ENCODE measurements at regions not wholly inside any gene's neighbourhood (a gene's known extent, or its start where the extent isn't known, plus 50 kb on each side); places are given as distances from the start of the nearest gene placed in this dataset.
"Not testable (repeated sequence)": the region's sequence is repeated elsewhere in the genome, so short reads cannot be mapped to it uniquely, and the experiment has no call there.

- Histone ChIP-seq H3K4me1 (ENCODE audit: control insufficient read depth, insufficient read depth, low read length) (no peaks in the 10 kb centered on the region), H3K27me3 (ENCODE audit: control insufficient read depth, insufficient read depth, low read length) (no peaks in the 10 kb centered on the region), H3K4me3 (ENCODE audit: low read depth, low read length) (no peak overlapping the region), H3K9me3 (ENCODE audit: control insufficient read depth, insufficient read depth, low read length) (no peaks in the 10 kb centered on the region), H3K9ac (ENCODE audit: low read depth, low read length) (no peak overlapping the region), H3K36me3 (ENCODE audit: control insufficient read depth, insufficient read depth, low read length) (no peaks in the 10 kb centered on the region)
Observed at GRCh38 chr5:100668511-100668910, 133.3 kb downstream of the FAM174A start.

GRCh38 chr5:100676817-100677631, 141.8 kb downstream of the FAM174A start:
- H3K9ac ChIP-seq (ENCODE audit: low read depth, low read length) = no peak overlapping the region
- H3K27me3 ChIP-seq (ENCODE audit: control insufficient read depth, insufficient read depth, low read length) = no peaks in the 10 kb centered on the region
- H3K4me3 ChIP-seq (ENCODE audit: low read depth, low read length) = no peak overlapping the region
- no peaks in the 10 kb centered on the region for H3K9me3 ChIP-seq (ENCODE audit: control insufficient read depth, insufficient read depth, low read length)
- no peaks in the 10 kb centered on the region for H3K36me3 ChIP-seq (ENCODE audit: control insufficient read depth, insufficient read depth, low read length)
- H3K4me1 ChIP-seq (ENCODE audit: control insufficient read depth, insufficient read depth, low read length) = no peaks in the 10 kb centered on the region

- no peak overlapping the region for H3K9ac ChIP-seq (ENCODE audit: low read depth, low read length)
- H3K36me3 ChIP-seq (ENCODE audit: control insufficient read depth, insufficient read depth, low read length) = no peaks in the 10 kb centered on the region
- H3K27me3 ChIP-seq (ENCODE audit: control insufficient read depth, insufficient read depth, low read length) = no peaks in the 10 kb centered on the region
- no peaks in the 10 kb centered on the region for H3K4me1 ChIP-seq (ENCODE audit: control insufficient read depth, insufficient read depth, low read length)
- no peaks in the 10 kb centered on the region for H3K9me3 ChIP-seq (ENCODE audit: control insufficient read depth, insufficient read depth, low read length)
- H3K4me3 ChIP-seq (ENCODE audit: low read depth, low read length) = no peak overlapping the region
Observed at GRCh38 chr5:100682625-100683024, 147.5 kb downstream of the FAM174A start.

GRCh38 chr5:100683881-100684280, 148.7 kb downstream of the FAM174A start:
- no peaks in the 10 kb centered on the region for H3K27me3 ChIP-seq (ENCODE audit: control insufficient read depth, insufficient read depth, low read length)
- no peak overlapping the region for H3K9ac ChIP-seq (ENCODE audit: low read depth, low read length)
- no peaks in the 10 kb centered on the region for H3K9me3 ChIP-seq (ENCODE audit: control insufficient read depth, insufficient read depth, low read length)
- no peaks in the 10 kb centered on the region for H3K36me3 ChIP-seq (ENCODE audit: control insufficient read depth, insufficient read depth, low read length)
- H3K4me3 ChIP-seq (ENCODE audit: low read depth, low read length) = no peak overlapping the region
- H3K4me1 ChIP-seq (ENCODE audit: control insufficient read depth, insufficient read depth, low read length) = no peaks in the 10 kb centered on the region

- not testable (repeated sequence) for H3K4me3 ChIP-seq (ENCODE audit: low read depth, low read length); H3K9ac ChIP-seq (ENCODE audit: low read depth, low read length); H3K36me3 ChIP-seq (ENCODE audit: control insufficient read depth, insufficient read depth, low read length); H3K4me1 ChIP-seq (ENCODE audit: control insufficient read depth, insufficient read depth, low read length); H3K27me3 ChIP-seq (ENCODE audit: control insufficient read depth, insufficient read depth, low read length); H3K9me3 ChIP-seq (ENCODE audit: control insufficient read depth, insufficient read depth, low read length)
Observed at GRCh38 chr5:100685122-100685521, 149.9 kb downstream of the FAM174A start.

- H3K4me1 ChIP-seq (ENCODE audit: control insufficient read depth, insufficient read depth, low read length); H3K9me3 ChIP-seq (ENCODE audit: control insufficient read depth, insufficient read depth, low read length); H3K4me3 ChIP-seq (ENCODE audit: low read depth, low read length); H3K27me3 ChIP-seq (ENCODE audit: control insufficient read depth, insufficient read depth, low read length); H3K36me3 ChIP-seq (ENCODE audit: control insufficient read depth, insufficient read depth, low read length); H3K9ac ChIP-seq (ENCODE audit: low read depth, low read length): not testable (repeated sequence)
Observed at GRCh38 chr5:100688834-100689233, 153.7 kb downstream of the FAM174A start.

- H3K9me3 ChIP-seq (ENCODE audit: control insufficient read depth, insufficient read depth, low read length) = no peaks in the 10 kb centered on the region
- no peak overlapping the region for H3K4me3 ChIP-seq (ENCODE audit: low read depth, low read length)
- H3K9ac ChIP-seq (ENCODE audit: low read depth, low read length) = no peak overlapping the region
- H3K36me3 ChIP-seq (ENCODE audit: control insufficient read depth, insufficient read depth, low read length) = no peaks in the 10 kb centered on the region
- H3K27me3 ChIP-seq (ENCODE audit: control insufficient read depth, insufficient read depth, low read length) = no peaks in the 10 kb centered on the region
- H3K4me1 ChIP-seq (ENCODE audit: control insufficient read depth, insufficient read depth, low read length) = no peaks in the 10 kb centered on the region
Observed at GRCh38 chr5:100690036-100690560, 154.9 kb downstream of the FAM174A start.

- Histone ChIP-seq H3K9me3 (ENCODE audit: control insufficient read depth, insufficient read depth, low read length) (no peaks in the 10 kb centered on the region), H3K4me1 (ENCODE audit: control insufficient read depth, insufficient read depth, low read length) (no peaks in the 10 kb centered on the region), H3K4me3 (ENCODE audit: low read depth, low read length) (no peak overlapping the region), H3K36me3 (ENCODE audit: control insufficient read depth, insufficient read depth, low read length) (no peaks in the 10 kb centered on the region), H3K27me3 (ENCODE audit: control insufficient read depth, insufficient read depth, low read length) (no peaks in the 10 kb centered on the region), H3K9ac (ENCODE audit: low read depth, low read length) (no peak overlapping the region)
Observed at GRCh38 chr5:100691085-100691484, 155.9 kb downstream of the FAM174A start.

GRCh38 chr5:100691548-100691947, 156.4 kb downstream of the FAM174A start:
- no peaks in the 10 kb centered on the region for H3K27me3 ChIP-seq (ENCODE audit: control insufficient read depth, insufficient read depth, low read length)
- H3K4me1 ChIP-seq (ENCODE audit: control insufficient read depth, insufficient read depth, low read length) = no peaks in the 10 kb centered on the region
- no peaks in the 10 kb centered on the region for H3K36me3 ChIP-seq (ENCODE audit: control insufficient read depth, insufficient read depth, low read length)
- no peak overlapping the region for H3K9ac ChIP-seq (ENCODE audit: low read depth, low read length)
- H3K4me3 ChIP-seq (ENCODE audit: low read depth, low read length) = no peak overlapping the region
- H3K9me3 ChIP-seq (ENCODE audit: control insufficient read depth, insufficient read depth, low read length) = no peaks in the 10 kb centered on the region

- H3K4me3 ChIP-seq (ENCODE audit: low read depth, low read length) = no peak overlapping the region
- no peaks in the 10 kb centered on the region for H3K36me3 ChIP-seq (ENCODE audit: control insufficient read depth, insufficient read depth, low read length)
- no peaks in the 10 kb centered on the region for H3K27me3 ChIP-seq (ENCODE audit: control insufficient read depth, insufficient read depth, low read length)
- no peak overlapping the region for H3K9ac ChIP-seq (ENCODE audit: low read depth, low read length)
- H3K4me1 ChIP-seq (ENCODE audit: control insufficient read depth, insufficient read depth, low read length) = no peaks in the 10 kb centered on the region
- no peaks in the 10 kb centered on the region for H3K9me3 ChIP-seq (ENCODE audit: control insufficient read depth, insufficient read depth, low read length)
Observed at GRCh38 chr5:100693481-100693880, 158.3 kb downstream of the FAM174A start.

- no peak overlapping the region for H3K4me3 ChIP-seq (ENCODE audit: low read depth, low read length)
- no peaks in the 10 kb centered on the region for H3K9me3 ChIP-seq (ENCODE audit: control insufficient read depth, insufficient read depth, low read length)
- no peaks in the 10 kb centered on the region for H3K4me1 ChIP-seq (ENCODE audit: control insufficient read depth, insufficient read depth, low read length)
- H3K9ac ChIP-seq (ENCODE audit: low read depth, low read length) = no peak overlapping the region
- H3K27me3 ChIP-seq (ENCODE audit: control insufficient read depth, insufficient read depth, low read length) = no peaks in the 10 kb centered on the region
- H3K36me3 ChIP-seq (ENCODE audit: control insufficient read depth, insufficient read depth, low read length) = no peaks in the 10 kb centered on the region
Observed at GRCh38 chr5:100694100-100694499, 158.9 kb downstream of the FAM174A start.

- Histone ChIP-seq H3K4me3 (ENCODE audit: low read depth, low read length) (no peak overlapping the region), H3K9me3 (ENCODE audit: control insufficient read depth, insufficient read depth, low read length) (no peaks in the 10 kb centered on the region), H3K27me3 (ENCODE audit: control insufficient read depth, insufficient read depth, low read length) (no peaks in the 10 kb centered on the region), H3K4me1 (ENCODE audit: control insufficient read depth, insufficient read depth, low read length) (no peaks in the 10 kb centered on the region), H3K36me3 (ENCODE audit: control insufficient read depth, insufficient read depth, low read length) (no peaks in the 10 kb centered on the region), H3K9ac (ENCODE audit: low read depth, low read length) (no peak overlapping the region)
Observed at GRCh38 chr5:100697970-100698369, 162.8 kb downstream of the FAM174A start.
